Ishikawa (cell line): ENCODE measurements at regions not wholly inside any gene's neighbourhood (a gene's known extent, or its start where the extent isn't known, plus 50 kb on each side); places are given as distances from the start of the nearest gene placed in this dataset.

Experiments
- CEBPB ChIP-seq: IDR thresholded peaks from 2 replicates; pipeline ENCODE4 v1.6.1; 2012
- CREB1 ChIP-seq: IDR thresholded peaks from 2 replicates; pipeline ENCODE4 v1.6.1; 2012; ENCODE audit warnings: low read depth
- EGR1 ChIP-seq: IDR thresholded peaks from 2 replicates; pipeline ENCODE4 v1.6.1; 2012
- EP300 ChIP-seq: IDR thresholded peaks from 2 replicates; pipeline ENCODE4 v1.6.1; 2012; ENCODE audit warnings: borderline replicate concordance
- FOXM1 ChIP-seq: IDR thresholded peaks from 2 replicates; pipeline ENCODE4 v1.6.1; 2012; ENCODE audit warnings: low read depth, borderline replicate concordance
- NFIC ChIP-seq: IDR thresholded peaks from 2 replicates; pipeline ENCODE4 v1.6.1; 2012
- RAD21 ChIP-seq: IDR thresholded peaks from 2 replicates; pipeline ENCODE4 v1.6.1; 2012; ENCODE audit warnings: low read depth
- TAF1 ChIP-seq: IDR thresholded peaks from 2 replicates; pipeline ENCODE4 v1.6.1; 2012; ENCODE audit warnings: low read depth, mild to moderate bottlenecking
- TCF12 ChIP-seq: IDR thresholded peaks from 2 replicates; pipeline ENCODE4 v1.6.1; 2012; ENCODE audit warnings: low read depth
- TEAD4 ChIP-seq: IDR thresholded peaks from 2 replicates; pipeline ENCODE4 v1.6.1; 2012
- YY1 ChIP-seq: IDR thresholded peaks from 2 replicates; pipeline ENCODE4 v1.6.1; 2012; ENCODE audit warnings: low read depth
- ZBTB7A ChIP-seq: IDR thresholded peaks from 2 replicates; pipeline ENCODE4 v1.6.1; 2012; ENCODE audit warnings: low read depth
- TF ChIP-seq, protein P1 (sequence below): IDR thresholded peaks from 2 replicates; pipeline ENCODE4 v1.6.1; 2012; ENCODE audit warnings: low read depth, mild to moderate bottlenecking
- TF ChIP-seq, protein P2 (sequence below): IDR thresholded peaks from 2 replicates; pipeline ENCODE4 v1.6.1; 2012
- TF ChIP-seq, protein P3 (sequence below): IDR thresholded peaks from 2 replicates; pipeline ENCODE4 v1.6.1; 2012

DNA sequence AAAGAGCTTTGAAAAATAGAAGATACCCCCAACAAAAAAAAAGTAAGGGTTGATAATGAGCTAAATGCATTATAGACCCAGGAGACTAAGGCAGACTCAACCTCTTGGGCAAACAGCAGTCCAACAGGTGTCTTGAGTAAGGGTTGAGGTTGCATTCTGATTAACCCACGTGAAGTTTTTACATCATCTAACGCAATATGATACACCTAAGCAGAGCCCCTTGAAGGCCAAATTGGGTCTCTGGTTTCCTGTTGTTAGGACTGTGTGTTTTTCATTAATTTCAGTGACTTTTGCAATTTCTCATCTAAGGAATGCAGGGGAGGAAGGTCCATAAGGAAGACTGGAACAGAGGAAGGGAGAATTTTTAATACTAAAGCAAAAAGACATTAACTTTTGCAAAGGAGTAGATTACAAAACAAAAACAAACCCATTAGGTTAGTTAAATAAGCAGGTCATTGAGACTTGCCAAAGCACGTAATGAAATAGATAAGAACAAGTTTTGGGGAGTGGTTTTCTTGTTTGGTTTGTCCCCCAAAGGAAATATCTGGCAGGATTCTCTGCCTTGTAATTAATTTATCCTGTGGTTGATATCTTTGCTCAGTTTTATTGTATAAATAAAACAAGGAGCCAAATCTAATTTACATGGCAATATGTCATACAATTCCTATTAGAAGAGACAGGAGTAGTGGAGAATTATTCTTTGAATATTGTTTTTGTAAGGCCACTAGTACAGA, 244.3 kb downstream of the ETAA1 start:
- TF ChIP-seq, protein P1, sequence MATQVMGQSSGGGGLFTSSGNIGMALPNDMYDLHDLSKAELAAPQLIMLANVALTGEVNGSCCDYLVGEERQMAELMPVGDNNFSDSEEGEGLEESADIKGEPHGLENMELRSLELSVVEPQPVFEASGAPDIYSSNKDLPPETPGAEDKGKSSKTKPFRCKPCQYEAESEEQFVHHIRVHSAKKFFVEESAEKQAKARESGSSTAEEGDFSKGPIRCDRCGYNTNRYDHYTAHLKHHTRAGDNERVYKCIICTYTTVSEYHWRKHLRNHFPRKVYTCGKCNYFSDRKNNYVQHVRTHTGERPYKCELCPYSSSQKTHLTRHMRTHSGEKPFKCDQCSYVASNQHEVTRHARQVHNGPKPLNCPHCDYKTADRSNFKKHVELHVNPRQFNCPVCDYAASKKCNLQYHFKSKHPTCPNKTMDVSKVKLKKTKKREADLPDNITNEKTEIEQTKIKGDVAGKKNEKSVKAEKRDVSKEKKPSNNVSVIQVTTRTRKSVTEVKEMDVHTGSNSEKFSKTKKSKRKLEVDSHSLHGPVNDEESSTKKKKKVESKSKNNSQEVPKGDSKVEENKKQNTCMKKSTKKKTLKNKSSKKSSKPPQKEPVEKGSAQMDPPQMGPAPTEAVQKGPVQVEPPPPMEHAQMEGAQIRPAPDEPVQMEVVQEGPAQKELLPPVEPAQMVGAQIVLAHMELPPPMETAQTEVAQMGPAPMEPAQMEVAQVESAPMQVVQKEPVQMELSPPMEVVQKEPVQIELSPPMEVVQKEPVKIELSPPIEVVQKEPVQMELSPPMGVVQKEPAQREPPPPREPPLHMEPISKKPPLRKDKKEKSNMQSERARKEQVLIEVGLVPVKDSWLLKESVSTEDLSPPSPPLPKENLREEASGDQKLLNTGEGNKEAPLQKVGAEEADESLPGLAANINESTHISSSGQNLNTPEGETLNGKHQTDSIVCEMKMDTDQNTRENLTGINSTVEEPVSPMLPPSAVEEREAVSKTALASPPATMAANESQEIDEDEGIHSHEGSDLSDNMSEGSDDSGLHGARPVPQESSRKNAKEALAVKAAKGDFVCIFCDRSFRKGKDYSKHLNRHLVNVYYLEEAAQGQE: no peak
- no peak for TF ChIP-seq TCF12
- TF ChIP-seq TAF1: no peak
- TF ChIP-seq, protein P2, sequence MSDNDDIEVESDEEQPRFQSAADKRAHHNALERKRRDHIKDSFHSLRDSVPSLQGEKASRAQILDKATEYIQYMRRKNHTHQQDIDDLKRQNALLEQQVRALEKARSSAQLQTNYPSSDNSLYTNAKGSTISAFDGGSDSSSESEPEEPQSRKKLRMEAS: no peak

DNA sequence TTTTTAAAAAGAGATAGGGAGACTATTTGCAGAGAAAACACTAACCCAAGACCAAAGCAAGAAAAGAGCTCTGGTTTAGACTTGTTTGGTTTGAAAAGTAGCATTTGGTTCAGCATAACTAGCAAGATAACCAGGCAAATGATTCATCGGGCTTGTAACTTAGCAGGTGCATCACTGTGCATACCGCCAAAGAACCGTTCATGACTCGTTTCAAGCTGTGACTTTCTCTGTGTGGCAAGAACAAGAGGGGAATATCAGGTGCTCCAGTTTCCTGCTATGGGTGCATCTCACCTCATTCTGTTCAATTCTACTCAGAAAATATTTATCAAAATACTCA, 244.9 kb downstream of the ETAA1 start:
- TF ChIP-seq TEAD4 (no peak), TCF12 (no peak), NFIC (no peak), ZBTB7A (no peak), EP300 (no peak), CEBPB (no peak), TAF1 (no peak), RAD21 (no peak), FOXM1 (no peak), YY1 (no peak), CREB1 (no peak), EGR1 (no peak)
- TF ChIP-seq, protein P2: no peak
- TF ChIP-seq, protein P1: no peak
- TF ChIP-seq, protein P3, sequence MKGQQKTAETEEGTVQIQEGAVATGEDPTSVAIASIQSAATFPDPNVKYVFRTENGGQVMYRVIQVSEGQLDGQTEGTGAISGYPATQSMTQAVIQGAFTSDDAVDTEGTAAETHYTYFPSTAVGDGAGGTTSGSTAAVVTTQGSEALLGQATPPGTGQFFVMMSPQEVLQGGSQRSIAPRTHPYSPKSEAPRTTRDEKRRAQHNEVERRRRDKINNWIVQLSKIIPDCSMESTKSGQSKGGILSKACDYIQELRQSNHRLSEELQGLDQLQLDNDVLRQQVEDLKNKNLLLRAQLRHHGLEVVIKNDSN: no peak

DNA sequence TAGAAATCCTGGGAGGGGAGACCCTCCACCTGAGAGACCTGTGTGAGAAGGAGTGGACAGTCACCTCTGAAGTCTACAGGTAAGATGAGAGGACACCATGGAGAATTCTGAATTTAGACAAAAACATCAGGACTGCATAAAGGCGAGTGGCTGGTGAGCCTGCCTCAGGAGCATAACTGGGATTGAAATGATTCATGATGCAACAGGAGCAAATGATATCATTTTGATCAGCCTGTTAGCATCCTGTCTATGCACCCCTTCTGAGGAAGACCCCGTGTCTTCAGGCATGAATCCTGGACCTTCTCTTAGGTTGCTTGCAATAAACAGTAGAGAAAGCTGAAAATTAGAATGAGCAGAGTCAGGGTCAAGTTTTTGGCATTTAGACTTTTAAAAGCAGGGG, 245.8 kb downstream of the ETAA1 start:
- TF ChIP-seq, protein P1: no peak
- TF ChIP-seq, protein P2: no peak
- TF ChIP-seq TAF1 (no peak), TEAD4 (no peak), CREB1 (no peak), RAD21 (no peak), CEBPB (no peak), EP300 (no peak), ZBTB7A (no peak), NFIC (no peak), EGR1 (no peak), YY1 (no peak), FOXM1 (no peak), TCF12 (no peak)
- TF ChIP-seq, protein P3: no peak

DNA sequence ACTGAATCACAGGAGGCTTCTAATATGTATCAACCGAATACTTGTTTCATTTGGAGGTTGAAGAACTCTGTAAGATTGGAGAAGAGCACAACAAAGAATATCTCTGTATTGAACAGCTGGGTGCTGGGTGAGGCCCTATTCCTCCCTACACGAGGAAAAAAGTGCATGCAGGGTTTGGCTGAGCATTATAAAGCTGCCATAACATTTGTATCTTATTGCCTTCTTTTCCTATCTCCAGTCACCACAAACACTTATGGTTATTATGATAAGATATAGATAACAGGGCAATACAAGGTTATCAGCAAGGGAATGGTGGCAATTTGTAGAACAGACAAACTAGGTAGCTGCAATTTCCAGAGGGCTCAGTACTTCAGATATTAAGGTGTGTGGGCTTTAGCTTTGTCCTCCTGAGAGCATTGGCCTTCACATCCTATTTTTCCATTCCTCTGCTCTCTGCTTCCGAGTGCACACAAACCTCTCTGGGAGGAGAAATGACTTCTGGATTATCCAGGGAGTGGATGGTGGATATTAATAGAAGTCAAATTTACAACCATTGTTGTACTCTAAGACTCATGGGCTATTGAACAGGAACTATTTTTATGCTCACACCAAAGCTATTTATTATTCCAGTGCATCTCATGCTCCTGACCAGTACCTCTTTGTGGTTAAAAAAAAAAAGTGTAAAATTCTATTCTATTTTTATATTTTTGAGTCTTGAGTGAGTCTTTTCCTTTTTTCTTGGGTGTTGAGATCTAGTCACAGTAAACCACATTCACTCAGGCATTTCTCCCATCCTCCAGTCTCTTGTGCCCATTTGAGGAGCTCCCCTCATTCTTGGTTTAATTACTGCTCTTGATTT, 248.4 kb downstream of the ETAA1 start:
- TF ChIP-seq FOXM1 (no peak), EP300 (no peak), NFIC (no peak), RAD21 (no peak), TCF12 (no peak), TAF1 (no peak), YY1 (no peak), EGR1 (no peak), TEAD4 (no peak), CEBPB (no peak), CREB1 (no peak), ZBTB7A (no peak)
- TF ChIP-seq, protein P2: no peak
- TF ChIP-seq, protein P3: no peak
- TF ChIP-seq, protein P1: no peak
